SK-N-SH treated with all-trans-retinoic acid at 6 μM for 48 hours (cell line): ENCODE measurements at regions not wholly inside any gene's neighbourhood (a gene's known extent, or its start where the extent isn't known, plus 50 kb on each side); places are given as distances from the start of the nearest gene placed in this dataset.

ENCODE experiments used
- ATAC-seq: fragments of 200-7000 bp; cut with Tn5 transposase; 3 replicates; pipeline ENCODE4 v1.9.1; 2020; ENCODE audit warnings: mild to moderate bottlenecking, moderate library complexity
- ARNTL ChIP-seq: fragments of 450-650 bp; formaldehyde crosslinking; IDR thresholded peaks from 2 replicates; pipeline ENCODE4 v1.5.0; 2020; ENCODE audit warnings: low read depth, mild to moderate bottlenecking, moderate library complexity, borderline replicate concordance
- BACH2 ChIP-seq: fragments of 250-450 bp; sonication (Bioruptor Pico); IDR thresholded peaks from 2 replicates; pipeline ENCODE4 v1.9.0; 2021; ENCODE audit warnings: mild to moderate bottlenecking, borderline replicate concordance
- CSDC2 ChIP-seq: fragments of 250-450 bp; sonication (Bioruptor Pico); IDR thresholded peaks from 2 replicates; pipeline ENCODE4 v1.5.0; 2020; ENCODE audit warnings: mild to moderate bottlenecking, moderate library complexity
- GLIS3 ChIP-seq: fragments of 250-450 bp; sonication (Bioruptor Pico); IDR thresholded peaks from 2 replicates; pipeline ENCODE4 v1.5.0; 2020; ENCODE audit warnings: mild to moderate bottlenecking, moderate library complexity
- ISL1 ChIP-seq: fragments of 250-450 bp; sonication (Bioruptor Pico); IDR thresholded peaks from 2 replicates; pipeline ENCODE4 v2.1.2; 2022; ENCODE audit warnings: mild to moderate bottlenecking, moderate library complexity
- OSR1 ChIP-seq: fragments of 250-450 bp; sonication (Bioruptor Pico); IDR thresholded peaks from 2 replicates; pipeline ENCODE4 v1.8.0; 2022; ENCODE audit warnings: moderate library complexity, mild to moderate bottlenecking, inconsistent platforms
- PPARA ChIP-seq: fragments of 250-450 bp; sonication (Bioruptor Pico); IDR thresholded peaks from 2 replicates; pipeline ENCODE4 v1.5.0; 2020; ENCODE audit warnings: mild to moderate bottlenecking, borderline replicate concordance
- RARB ChIP-seq: fragments of 250-450 bp; sonication (Bioruptor Pico); IDR thresholded peaks from 2 replicates; pipeline ENCODE4 v1.8.0; 2021; ENCODE audit warnings: mild to moderate bottlenecking, moderate library complexity
- SNAI2 ChIP-seq: fragments of 250-450 bp; sonication (Bioruptor Pico); IDR thresholded peaks from 2 replicates; pipeline ENCODE4 v1.5.0; 2020; ENCODE audit warnings: mild to moderate bottlenecking, moderate library complexity
- TCF4 ChIP-seq: fragments of 250-450 bp; sonication (Bioruptor Pico); IDR thresholded peaks from 2 replicates; pipeline ENCODE4 v1.8.0; 2021; ENCODE audit warnings: mild to moderate bottlenecking, moderate library complexity, borderline replicate concordance
- ZNF565 ChIP-seq: fragments of 450-650 bp; formaldehyde crosslinking; conservative IDR thresholded peaks from 2 replicates; pipeline ENCODE4 v1.5.0; 2020; ENCODE audit warnings: low read depth, mild to moderate bottlenecking, moderate library complexity
- ZNF8 ChIP-seq: fragments of 450-650 bp; formaldehyde crosslinking; IDR thresholded peaks from 2 replicates; pipeline ENCODE4 v1.5.0; 2020; ENCODE audit warnings: mild to moderate bottlenecking, moderate library complexity
- TF ChIP-seq, protein P1 (sequence below): fragments of 250-450 bp; sonication (Bioruptor Pico); IDR thresholded peaks from 2 replicates; pipeline ENCODE4 v1.8.0; 2021; ENCODE audit warnings: low read depth, mild to moderate bottlenecking, moderate library complexity, borderline replicate concordance
- TF ChIP-seq, protein P2 (sequence below): fragments of 250-450 bp; sonication (Bioruptor Pico); IDR thresholded peaks from 2 replicates; pipeline ENCODE4 v1.8.0; 2020; ENCODE audit warnings: mild to moderate bottlenecking, moderate library complexity, borderline replicate concordance
- TF ChIP-seq, protein P3 (sequence below): fragments of 250-450 bp; sonication (Bioruptor Pico); IDR thresholded peaks from 2 replicates; pipeline ENCODE4 v1.5.1; 2021; ENCODE audit warnings: mild to moderate bottlenecking, moderate library complexity
- TF ChIP-seq, protein P4 (sequence below): fragments of 250-450 bp; sonication (Bioruptor Pico); IDR thresholded peaks from 2 replicates; pipeline ENCODE4 v1.5.1; 2020; ENCODE audit warnings: low read depth, mild to moderate bottlenecking, moderate library complexity
- TF ChIP-seq, protein P5 (sequence below): fragments of 250-450 bp; sonication (Bioruptor Pico); IDR thresholded peaks from 2 replicates; pipeline ENCODE4 v1.5.0; 2020; ENCODE audit warnings: mild to moderate bottlenecking, moderate library complexity

DNA sequence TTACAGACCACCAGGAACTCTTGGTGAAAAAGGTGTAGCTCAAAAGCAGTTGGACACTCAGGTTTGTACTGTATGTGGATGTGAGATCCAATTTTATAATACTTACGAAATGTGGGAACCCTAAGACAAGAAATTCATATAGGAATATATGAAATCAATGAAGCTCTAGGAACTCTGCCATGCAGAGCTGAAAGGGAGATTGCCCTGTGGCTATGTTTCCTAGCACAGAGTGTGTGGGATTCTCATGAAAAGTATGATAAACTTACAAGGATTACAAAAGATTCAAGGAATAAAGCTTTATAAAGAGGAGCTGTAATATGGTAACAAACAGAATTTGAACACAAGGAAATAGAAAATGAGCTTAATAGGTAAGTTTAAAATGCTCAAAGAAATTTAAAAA is 205.7 kb upstream of the FAM83B start:
- TF ChIP-seq CSDC2 (no peak), GLIS3 (CRISPR knock-in tag) (no peak), TCF4 (CRISPR knock-in tag) (no peak), RARB (CRISPR knock-in tag) (no peak), ZNF8 (no peak), BACH2 (CRISPR knock-in tag) (no peak), SNAI2 (CRISPR knock-in tag) (no peak), OSR1 (CRISPR knock-in tag) (no peak), PPARA (CRISPR knock-in tag) (no peak), ISL1 (no peak), ARNTL (CRISPR knock-in tag) (no peak)
- TF ChIP-seq, protein P1, sequence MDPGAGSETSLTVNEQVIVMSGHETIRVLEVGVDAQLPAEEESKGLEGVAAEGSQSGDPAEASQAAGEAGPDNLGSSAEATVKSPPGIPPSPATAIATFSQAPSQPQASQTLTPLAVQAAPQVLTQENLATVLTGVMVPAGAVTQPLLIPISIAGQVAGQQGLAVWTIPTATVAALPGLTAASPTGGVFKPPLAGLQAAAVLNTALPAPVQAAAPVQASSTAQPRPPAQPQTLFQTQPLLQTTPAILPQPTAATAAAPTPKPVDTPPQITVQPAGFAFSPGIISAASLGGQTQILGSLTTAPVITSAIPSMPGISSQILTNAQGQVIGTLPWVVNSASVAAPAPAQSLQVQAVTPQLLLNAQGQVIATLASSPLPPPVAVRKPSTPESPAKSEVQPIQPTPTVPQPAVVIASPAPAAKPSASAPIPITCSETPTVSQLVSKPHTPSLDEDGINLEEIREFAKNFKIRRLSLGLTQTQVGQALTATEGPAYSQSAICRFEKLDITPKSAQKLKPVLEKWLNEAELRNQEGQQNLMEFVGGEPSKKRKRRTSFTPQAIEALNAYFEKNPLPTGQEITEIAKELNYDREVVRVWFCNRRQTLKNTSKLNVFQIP (CRISPR knock-in tag) = no peak
- TF ChIP-seq, protein P2, sequence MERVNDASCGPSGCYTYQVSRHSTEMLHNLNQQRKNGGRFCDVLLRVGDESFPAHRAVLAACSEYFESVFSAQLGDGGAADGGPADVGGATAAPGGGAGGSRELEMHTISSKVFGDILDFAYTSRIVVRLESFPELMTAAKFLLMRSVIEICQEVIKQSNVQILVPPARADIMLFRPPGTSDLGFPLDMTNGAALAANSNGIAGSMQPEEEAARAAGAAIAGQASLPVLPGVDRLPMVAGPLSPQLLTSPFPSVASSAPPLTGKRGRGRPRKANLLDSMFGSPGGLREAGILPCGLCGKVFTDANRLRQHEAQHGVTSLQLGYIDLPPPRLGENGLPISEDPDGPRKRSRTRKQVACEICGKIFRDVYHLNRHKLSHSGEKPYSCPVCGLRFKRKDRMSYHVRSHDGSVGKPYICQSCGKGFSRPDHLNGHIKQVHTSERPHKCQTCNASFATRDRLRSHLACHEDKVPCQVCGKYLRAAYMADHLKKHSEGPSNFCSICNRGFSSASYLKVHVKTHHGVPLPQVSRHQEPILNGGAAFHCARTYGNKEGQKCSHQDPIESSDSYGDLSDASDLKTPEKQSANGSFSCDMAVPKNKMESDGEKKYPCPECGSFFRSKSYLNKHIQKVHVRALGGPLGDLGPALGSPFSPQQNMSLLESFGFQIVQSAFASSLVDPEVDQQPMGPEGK (CRISPR knock-in tag) = no peak
- TF ChIP-seq, protein P3, sequence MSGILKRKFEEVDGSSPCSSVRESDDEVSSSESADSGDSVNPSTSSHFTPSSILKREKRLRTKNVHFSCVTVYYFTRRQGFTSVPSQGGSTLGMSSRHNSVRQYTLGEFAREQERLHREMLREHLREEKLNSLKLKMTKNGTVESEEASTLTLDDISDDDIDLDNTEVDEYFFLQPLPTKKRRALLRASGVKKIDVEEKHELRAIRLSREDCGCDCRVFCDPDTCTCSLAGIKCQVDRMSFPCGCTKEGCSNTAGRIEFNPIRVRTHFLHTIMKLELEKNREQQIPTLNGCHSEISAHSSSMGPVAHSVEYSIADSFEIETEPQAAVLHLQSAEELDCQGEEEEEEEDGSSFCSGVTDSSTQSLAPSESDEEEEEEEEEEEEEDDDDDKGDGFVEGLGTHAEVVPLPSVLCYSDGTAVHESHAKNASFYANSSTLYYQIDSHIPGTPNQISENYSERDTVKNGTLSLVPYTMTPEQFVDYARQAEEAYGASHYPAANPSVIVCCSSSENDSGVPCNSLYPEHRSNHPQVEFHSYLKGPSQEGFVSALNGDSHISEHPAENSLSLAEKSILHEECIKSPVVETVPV (CRISPR knock-in tag) = no peak
- TF ChIP-seq, protein P4, sequence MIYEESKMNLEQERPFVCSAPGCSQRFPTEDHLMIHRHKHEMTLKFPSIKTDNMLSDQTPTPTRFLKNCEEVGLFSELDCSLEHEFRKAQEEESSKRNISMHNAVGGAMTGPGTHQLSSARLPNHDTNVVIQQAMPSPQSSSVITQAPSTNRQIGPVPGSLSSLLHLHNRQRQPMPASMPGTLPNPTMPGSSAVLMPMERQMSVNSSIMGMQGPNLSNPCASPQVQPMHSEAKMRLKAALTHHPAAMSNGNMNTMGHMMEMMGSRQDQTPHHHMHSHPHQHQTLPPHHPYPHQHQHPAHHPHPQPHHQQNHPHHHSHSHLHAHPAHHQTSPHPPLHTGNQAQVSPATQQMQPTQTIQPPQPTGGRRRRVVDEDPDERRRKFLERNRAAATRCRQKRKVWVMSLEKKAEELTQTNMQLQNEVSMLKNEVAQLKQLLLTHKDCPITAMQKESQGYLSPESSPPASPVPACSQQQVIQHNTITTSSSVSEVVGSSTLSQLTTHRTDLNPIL = no peak
- TF ChIP-seq, protein P5, sequence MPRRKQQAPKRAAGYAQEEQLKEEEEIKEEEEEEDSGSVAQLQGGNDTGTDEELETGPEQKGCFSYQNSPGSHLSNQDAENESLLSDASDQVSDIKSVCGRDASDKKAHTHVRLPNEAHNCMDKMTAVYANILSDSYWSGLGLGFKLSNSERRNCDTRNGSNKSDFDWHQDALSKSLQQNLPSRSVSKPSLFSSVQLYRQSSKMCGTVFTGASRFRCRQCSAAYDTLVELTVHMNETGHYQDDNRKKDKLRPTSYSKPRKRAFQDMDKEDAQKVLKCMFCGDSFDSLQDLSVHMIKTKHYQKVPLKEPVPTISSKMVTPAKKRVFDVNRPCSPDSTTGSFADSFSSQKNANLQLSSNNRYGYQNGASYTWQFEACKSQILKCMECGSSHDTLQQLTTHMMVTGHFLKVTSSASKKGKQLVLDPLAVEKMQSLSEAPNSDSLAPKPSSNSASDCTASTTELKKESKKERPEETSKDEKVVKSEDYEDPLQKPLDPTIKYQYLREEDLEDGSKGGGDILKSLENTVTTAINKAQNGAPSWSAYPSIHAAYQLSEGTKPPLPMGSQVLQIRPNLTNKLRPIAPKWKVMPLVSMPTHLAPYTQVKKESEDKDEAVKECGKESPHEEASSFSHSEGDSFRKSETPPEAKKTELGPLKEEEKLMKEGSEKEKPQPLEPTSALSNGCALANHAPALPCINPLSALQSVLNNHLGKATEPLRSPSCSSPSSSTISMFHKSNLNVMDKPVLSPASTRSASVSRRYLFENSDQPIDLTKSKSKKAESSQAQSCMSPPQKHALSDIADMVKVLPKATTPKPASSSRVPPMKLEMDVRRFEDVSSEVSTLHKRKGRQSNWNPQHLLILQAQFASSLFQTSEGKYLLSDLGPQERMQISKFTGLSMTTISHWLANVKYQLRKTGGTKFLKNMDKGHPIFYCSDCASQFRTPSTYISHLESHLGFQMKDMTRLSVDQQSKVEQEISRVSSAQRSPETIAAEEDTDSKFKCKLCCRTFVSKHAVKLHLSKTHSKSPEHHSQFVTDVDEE (CRISPR knock-in tag) = no peak
- ATAC-seq = no peak

DNA sequence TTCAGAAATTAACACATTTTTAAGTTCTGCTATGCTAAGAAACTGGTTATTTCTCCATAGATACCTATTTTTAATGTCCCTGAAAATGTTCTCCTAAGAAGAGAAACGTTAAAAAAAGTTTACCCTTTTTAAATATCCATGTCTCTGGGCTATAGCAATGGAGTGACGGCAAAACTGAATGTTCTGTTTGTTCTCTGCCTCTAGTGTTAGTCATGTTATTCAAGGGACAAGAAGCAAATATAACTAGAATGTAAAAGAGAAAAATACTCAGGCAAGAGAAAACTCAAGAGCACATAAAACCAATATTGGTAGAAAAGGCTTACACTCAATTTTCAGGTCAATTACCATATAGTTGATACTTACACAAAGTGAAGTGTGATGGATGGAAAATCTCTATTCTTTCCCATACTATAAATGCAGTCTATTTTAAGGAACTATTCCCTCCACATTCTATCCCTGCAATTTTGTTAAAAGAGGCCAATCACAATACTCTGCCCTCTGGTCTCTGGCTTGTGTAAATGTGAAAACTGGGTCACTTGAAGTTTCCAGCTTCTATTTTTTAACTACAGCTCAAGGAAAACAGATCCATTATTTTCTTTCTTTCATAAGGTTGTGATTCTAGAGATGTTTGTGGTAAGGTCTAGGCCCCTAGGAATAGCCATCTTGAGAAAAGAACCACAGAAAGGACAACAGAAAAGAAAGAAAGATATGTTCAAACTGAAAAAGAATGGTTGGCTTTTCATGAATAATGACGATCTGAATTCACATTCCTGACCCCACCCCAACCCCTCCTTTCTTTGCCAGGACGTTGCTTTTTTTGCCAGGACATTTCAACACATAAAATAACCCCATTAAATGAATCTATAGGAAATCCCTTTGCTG is 200.3 kb upstream of the FAM83B start:
- TF ChIP-seq PPARA (CRISPR knock-in tag) = no peak
- TF ChIP-seq, protein P3 (CRISPR knock-in tag) = no peak
- TF ChIP-seq, all 23 proteins: peak for 0

DNA sequence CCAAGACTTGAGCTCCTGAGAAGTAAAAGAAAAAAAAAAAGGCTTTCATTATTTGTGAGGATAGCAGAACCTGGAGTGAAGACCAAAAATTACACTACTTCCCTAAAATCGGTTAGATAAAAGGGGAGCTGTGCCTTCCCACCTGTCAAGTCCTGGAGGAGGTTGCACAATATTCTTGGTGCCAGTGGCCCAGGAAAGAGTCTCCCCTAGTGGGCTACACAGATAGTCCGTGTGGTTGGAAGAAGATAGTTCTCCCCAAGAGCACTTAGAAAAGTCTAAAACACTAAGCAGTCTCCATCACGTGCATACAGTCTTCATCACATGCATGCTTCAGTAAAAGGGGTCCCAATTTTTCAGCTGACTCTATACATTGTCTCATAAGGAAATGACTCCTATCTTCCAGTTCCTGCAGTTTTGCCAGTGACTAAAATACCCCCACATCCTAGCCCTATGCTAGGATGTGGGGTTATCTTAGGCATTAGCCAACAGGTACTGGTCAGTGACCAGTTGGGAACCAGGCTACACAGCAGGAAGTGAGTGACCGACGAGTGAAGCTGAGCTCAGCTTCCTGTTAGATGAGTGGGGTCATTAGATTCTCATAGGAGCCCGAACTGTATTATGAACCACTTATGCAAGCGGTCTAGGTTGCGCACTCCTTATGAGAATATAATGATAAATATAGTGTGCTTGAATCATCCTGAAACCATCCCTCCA is 199.5 kb upstream of the FAM83B start:
- no peak for ATAC-seq
- TF ChIP-seq RARB (CRISPR knock-in tag) (no peak), ZNF565 (no peak), PPARA (CRISPR knock-in tag) (no peak), CSDC2 (no peak), TCF4 (CRISPR knock-in tag) (no peak)
- TF ChIP-seq, protein P5 (CRISPR knock-in tag) = no peak
- TF ChIP-seq, protein P4 = no peak

More for the DNA sequence above, 200.3 kb upstream of the FAM83B start:
- no peak for ATAC-seq
